ENCODE measurements at regions not wholly inside any gene's neighbourhood (a gene's known extent, or its start where the extent isn't known, plus 50 kb on each side); places are given as distances from the start of the nearest gene placed in this dataset.

DNA sequence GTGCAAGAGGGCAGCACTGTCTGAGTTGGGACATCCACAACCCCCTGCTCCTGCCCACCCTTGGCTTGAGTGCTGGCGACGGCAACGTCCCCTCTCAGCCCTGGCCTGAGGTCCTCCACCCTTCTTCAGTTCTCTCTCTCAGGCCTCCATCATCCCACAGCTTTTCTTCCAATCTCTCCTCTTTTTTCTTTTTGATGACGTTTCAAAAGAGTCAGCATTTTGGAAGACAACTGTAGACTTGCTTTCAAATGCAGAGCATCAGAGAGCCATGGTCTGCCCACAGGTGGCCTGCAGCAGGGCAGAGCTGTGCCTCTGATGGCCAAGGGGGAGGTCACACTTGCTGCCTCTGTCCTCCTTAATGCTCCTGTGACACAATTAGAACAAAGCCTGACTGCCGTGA lies 775.4 kb downstream of the KCNJ18 start:
- Histone ChIP-seq H3K27ac (ENCODE audit: low read length) (no peak overlapping the region), H3K4me3 (ENCODE audit: low read length) (no peak overlapping the region), H3K9me2 (ENCODE audit: insufficient read depth, low read length) (no peaks in the 10 kb centered on the region), H3K9me3 (ENCODE audit: low read length) (no peaks in the 10 kb centered on the region), H3K79me2 (replicated peaks; ENCODE audit: insufficient read depth, low read length) (no peaks in the 10 kb centered on the region), H3K9ac (ENCODE audit: low read length) (no peak overlapping the region), H4K20me1 (ENCODE audit: insufficient read depth) (no peaks in the 10 kb centered on the region), H3F3A (ENCODE audit: insufficient read depth, low read length, poor library complexity, severe bottlenecking) (no peaks in the 10 kb centered on the region), H3K27me3 (ENCODE audit: insufficient read depth, low read depth, low read length) (no peaks in the 10 kb centered on the region), H2AFZ (ENCODE audit: low read depth, low read length) (no peak overlapping the region), H3K4me2 (ENCODE audit: low read length) (no peak overlapping the region), H3K36me3 (ENCODE audit: insufficient read depth, low read length) (no peaks in the 10 kb centered on the region)
- TF ChIP-seq, protein P1, sequence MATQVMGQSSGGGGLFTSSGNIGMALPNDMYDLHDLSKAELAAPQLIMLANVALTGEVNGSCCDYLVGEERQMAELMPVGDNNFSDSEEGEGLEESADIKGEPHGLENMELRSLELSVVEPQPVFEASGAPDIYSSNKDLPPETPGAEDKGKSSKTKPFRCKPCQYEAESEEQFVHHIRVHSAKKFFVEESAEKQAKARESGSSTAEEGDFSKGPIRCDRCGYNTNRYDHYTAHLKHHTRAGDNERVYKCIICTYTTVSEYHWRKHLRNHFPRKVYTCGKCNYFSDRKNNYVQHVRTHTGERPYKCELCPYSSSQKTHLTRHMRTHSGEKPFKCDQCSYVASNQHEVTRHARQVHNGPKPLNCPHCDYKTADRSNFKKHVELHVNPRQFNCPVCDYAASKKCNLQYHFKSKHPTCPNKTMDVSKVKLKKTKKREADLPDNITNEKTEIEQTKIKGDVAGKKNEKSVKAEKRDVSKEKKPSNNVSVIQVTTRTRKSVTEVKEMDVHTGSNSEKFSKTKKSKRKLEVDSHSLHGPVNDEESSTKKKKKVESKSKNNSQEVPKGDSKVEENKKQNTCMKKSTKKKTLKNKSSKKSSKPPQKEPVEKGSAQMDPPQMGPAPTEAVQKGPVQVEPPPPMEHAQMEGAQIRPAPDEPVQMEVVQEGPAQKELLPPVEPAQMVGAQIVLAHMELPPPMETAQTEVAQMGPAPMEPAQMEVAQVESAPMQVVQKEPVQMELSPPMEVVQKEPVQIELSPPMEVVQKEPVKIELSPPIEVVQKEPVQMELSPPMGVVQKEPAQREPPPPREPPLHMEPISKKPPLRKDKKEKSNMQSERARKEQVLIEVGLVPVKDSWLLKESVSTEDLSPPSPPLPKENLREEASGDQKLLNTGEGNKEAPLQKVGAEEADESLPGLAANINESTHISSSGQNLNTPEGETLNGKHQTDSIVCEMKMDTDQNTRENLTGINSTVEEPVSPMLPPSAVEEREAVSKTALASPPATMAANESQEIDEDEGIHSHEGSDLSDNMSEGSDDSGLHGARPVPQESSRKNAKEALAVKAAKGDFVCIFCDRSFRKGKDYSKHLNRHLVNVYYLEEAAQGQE (IDR thresholded peaks at IDR 0.05; ENCODE audit: borderline replicate concordance), result no peak
- TF ChIP-seq RAD21 (conservative IDR thresholded peaks at IDR 0.05), result no peak
- TF ChIP-seq TAF1 (IDR thresholded peaks at IDR 0.05; ENCODE audit: low read depth), result no peak
- no peak for TF ChIP-seq POLR2AphosphoS5 (IDR thresholded peaks at IDR 0.05)
- no peak for TF ChIP-seq EZH2 (IDR thresholded peaks at IDR 0.05; ENCODE audit: borderline replicate concordance, insufficient read depth, low read length, poor library complexity, severe bottlenecking)
- no peak for TF ChIP-seq SMC3 (conservative IDR thresholded peaks at IDR 0.05; ENCODE audit: poor library complexity)
- no peak for TF ChIP-seq MXI1 (conservative IDR thresholded peaks at IDR 0.05; ENCODE audit: poor library complexity, severe bottlenecking)
- TF ChIP-seq, protein P2, sequence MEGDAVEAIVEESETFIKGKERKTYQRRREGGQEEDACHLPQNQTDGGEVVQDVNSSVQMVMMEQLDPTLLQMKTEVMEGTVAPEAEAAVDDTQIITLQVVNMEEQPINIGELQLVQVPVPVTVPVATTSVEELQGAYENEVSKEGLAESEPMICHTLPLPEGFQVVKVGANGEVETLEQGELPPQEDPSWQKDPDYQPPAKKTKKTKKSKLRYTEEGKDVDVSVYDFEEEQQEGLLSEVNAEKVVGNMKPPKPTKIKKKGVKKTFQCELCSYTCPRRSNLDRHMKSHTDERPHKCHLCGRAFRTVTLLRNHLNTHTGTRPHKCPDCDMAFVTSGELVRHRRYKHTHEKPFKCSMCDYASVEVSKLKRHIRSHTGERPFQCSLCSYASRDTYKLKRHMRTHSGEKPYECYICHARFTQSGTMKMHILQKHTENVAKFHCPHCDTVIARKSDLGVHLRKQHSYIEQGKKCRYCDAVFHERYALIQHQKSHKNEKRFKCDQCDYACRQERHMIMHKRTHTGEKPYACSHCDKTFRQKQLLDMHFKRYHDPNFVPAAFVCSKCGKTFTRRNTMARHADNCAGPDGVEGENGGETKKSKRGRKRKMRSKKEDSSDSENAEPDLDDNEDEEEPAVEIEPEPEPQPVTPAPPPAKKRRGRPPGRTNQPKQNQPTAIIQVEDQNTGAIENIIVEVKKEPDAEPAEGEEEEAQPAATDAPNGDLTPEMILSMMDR (IDR thresholded peaks at IDR 0.05; ENCODE audit: poor library complexity, severe bottlenecking), result no peak
- TF ChIP-seq EP300 (conservative IDR thresholded peaks at IDR 0.05; ENCODE audit: poor library complexity, severe bottlenecking), result no peak

DNA sequence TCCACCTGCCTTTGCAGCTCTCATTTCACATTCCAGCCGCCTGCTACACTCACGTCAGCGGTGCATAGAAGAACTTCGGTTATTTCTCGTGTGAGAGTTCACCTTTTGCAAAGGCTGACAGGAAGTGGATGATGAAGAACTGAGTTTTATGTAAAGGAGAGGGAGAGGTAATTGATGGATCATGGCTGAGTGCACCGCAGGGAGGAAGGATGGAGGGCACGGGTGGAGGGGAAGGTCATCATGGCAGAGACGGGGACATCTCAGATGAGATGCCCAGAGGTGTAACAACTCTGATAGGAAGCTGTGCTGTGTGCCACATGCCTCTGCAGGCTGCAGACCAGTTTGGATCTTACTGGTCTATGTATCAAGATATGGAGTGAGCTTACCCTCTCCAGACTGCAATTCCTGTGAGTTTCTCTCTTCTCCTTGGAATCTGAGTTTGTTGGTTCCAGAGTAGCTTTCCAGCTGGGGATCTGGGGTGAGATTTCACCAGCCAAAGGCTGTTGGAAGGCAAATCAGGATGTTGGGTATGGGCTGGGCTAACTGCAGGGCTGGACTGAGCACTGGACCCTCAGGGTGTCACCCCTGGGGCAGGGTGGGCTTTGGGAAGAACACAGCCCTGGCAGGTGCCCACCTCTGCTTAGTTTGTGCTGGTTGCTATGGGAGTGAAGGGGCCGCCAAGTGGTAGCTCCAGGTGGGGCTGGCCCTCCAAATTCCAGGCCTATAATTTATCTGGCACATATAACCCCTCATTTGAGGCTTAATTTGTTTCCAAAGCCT lies 777.0 kb downstream of the KCNJ18 start:
- Histone ChIP-seq H2AFZ (ENCODE audit: low read depth, low read length) (no peak overlapping the region), H4K20me1 (ENCODE audit: insufficient read depth) (no peaks in the 10 kb centered on the region), H3K9me3 (ENCODE audit: low read length) (no peaks in the 10 kb centered on the region), H3K27ac (ENCODE audit: low read length) (no peak overlapping the region), H3K27me3 (ENCODE audit: insufficient read depth, low read depth, low read length) (no peaks in the 10 kb centered on the region), H3K79me2 (replicated peaks; ENCODE audit: insufficient read depth, low read length) (no peaks in the 10 kb centered on the region), H3K9me2 (ENCODE audit: insufficient read depth, low read length) (no peaks in the 10 kb centered on the region), H3K36me3 (ENCODE audit: insufficient read depth, low read length) (no peaks in the 10 kb centered on the region), H3K4me3 (ENCODE audit: low read length) (no peak overlapping the region), H3K9ac (ENCODE audit: low read length) (no peak overlapping the region), H3F3A (ENCODE audit: insufficient read depth, low read length, poor library complexity, severe bottlenecking) (no peaks in the 10 kb centered on the region), H3K4me2 (ENCODE audit: low read length) (no peak overlapping the region)
- TF ChIP-seq RAD21 (conservative IDR thresholded peaks at IDR 0.05) (no peak), EP300 (conservative IDR thresholded peaks at IDR 0.05; ENCODE audit: poor library complexity, severe bottlenecking) (no peak), SMC3 (conservative IDR thresholded peaks at IDR 0.05; ENCODE audit: poor library complexity) (no peak), TAF1 (IDR thresholded peaks at IDR 0.05; ENCODE audit: low read depth) (no peak), POLR2AphosphoS5 (IDR thresholded peaks at IDR 0.05) (no peak), EZH2 (IDR thresholded peaks at IDR 0.05; ENCODE audit: borderline replicate concordance, insufficient read depth, low read length, poor library complexity, severe bottlenecking) (no peak), MXI1 (conservative IDR thresholded peaks at IDR 0.05; ENCODE audit: poor library complexity, severe bottlenecking) (no peak)
- TF ChIP-seq, protein P2 (IDR thresholded peaks at IDR 0.05; ENCODE audit: poor library complexity, severe bottlenecking), result no peak
- TF ChIP-seq, protein P1 (IDR thresholded peaks at IDR 0.05; ENCODE audit: borderline replicate concordance), result no peak
